MCF 10A (cell line): ENCODE measurements at regions not wholly inside any gene's neighbourhood (a gene's known extent, or its start where the extent isn't known, plus 50 kb on each side); places are given as distances from the start of the nearest gene placed in this dataset.

Experiments
- BruUV-seq: library from RNA; stranded (reverse); fragments of 400-500 nt; replicated peaks from 2 replicates; lab custom pipeline; 2021; lab: Mats Ljungman, UMichigan
- CTCF ChIA-PET: fragments of 300-600 bp; sonication (Branson Sonifier 250); formaldehyde crosslinking; extraction: SDS; loops from one replicate; lab custom pipeline; 2021; ENCODE audit warnings: antibody characterized with exemption, inconsistent platforms; lab: Yijun Ruan, JAX
- POLR2A ChIA-PET: fragments of 300-600, 350-650 bp; sonication (Branson Sonifier 250); formaldehyde crosslinking; extraction: SDS; loops from one replicate; lab custom pipeline; 2020; ENCODE audit warnings: antibody characterized with exemption, inconsistent platforms; lab: Yijun Ruan, JAX
- DNase-seq: peaks from one replicate; pipeline ENCODE4 v3.0.0-alpha.2; 2018; ENCODE audit not compliant: unreplicated experiment
- H3K27ac Mint-ChIP-seq: one replicate; pipeline ENCODE4 v1.8.0; 2022; ENCODE audit warnings: mild to moderate bottlenecking, low read depth, mixed read lengths; ENCODE audit not compliant: unreplicated experiment
- H3K27me3 Mint-ChIP-seq: one replicate; pipeline ENCODE4 v1.8.0; 2022; ENCODE audit warnings: mixed read lengths; ENCODE audit not compliant: insufficient read depth, unreplicated experiment
- H3K36me3 Mint-ChIP-seq: one replicate; pipeline ENCODE4 v1.8.0; 2022; ENCODE audit warnings: mild to moderate bottlenecking, moderate library complexity, mixed read lengths; ENCODE audit not compliant: insufficient read depth, unreplicated experiment
- H3K4me1 Mint-ChIP-seq: one replicate; pipeline ENCODE4 v1.8.0; 2022; ENCODE audit warnings: mixed read lengths; ENCODE audit not compliant: insufficient read depth, unreplicated experiment
- H3K4me3 Mint-ChIP-seq: one replicate; pipeline ENCODE4 v1.8.0; 2022; ENCODE audit warnings: mild to moderate bottlenecking, moderate library complexity, mixed read lengths; ENCODE audit not compliant: unreplicated experiment
- H3K9me3 Mint-ChIP-seq: one replicate; pipeline ENCODE4 v1.8.0; 2022; ENCODE audit warnings: mixed read lengths; ENCODE audit not compliant: unreplicated experiment
- intact Hi-C: fragments of 100-400 bp; cut with micrococcal nuclease; formaldehyde crosslinking; loops from 2 replicates; pipeline ENCODE4 v1.14.1; 2022
- TF ChIP-seq, protein P1 (sequence below): fragments of 200-600 bp; IDR thresholded peaks from one replicate; pipeline ENCODE4 v1.8.0; 2022; ENCODE audit warnings: antibody characterized with exemption, mild to moderate bottlenecking; ENCODE audit not compliant: unreplicated experiment

DNA sequence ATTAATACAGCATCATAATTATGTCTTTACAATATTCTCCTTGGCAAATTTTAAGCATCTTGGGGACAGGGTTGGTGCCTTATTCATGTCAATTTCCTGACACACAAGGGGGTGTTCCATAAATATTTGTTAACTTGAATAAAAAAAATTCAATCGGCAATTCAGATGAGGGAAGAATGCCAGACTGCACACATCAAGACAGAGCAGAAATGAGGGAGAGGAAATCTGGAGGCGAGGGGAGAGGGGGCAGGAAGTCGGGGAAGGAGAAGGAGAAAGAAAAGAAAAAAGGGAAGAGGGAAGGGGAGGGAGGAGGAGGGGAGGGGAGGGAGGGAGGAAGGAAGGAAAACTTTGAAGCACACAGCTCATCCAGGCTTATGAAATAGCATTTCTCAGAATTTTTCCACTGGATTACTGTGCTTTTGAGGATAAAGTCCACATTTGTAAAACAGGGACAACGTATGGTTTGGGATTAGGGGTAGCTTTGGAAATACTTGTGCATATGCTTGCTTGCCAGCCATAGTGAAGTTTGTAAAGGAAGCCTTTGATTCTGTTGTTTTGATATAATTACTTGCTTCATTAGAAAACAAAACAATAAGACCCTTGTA lies 362.1 kb downstream of the SAMD5 start:
- no peak for DNase-seq
- no TSS peak for BruUV-seq
- TF ChIP-seq, protein P1, sequence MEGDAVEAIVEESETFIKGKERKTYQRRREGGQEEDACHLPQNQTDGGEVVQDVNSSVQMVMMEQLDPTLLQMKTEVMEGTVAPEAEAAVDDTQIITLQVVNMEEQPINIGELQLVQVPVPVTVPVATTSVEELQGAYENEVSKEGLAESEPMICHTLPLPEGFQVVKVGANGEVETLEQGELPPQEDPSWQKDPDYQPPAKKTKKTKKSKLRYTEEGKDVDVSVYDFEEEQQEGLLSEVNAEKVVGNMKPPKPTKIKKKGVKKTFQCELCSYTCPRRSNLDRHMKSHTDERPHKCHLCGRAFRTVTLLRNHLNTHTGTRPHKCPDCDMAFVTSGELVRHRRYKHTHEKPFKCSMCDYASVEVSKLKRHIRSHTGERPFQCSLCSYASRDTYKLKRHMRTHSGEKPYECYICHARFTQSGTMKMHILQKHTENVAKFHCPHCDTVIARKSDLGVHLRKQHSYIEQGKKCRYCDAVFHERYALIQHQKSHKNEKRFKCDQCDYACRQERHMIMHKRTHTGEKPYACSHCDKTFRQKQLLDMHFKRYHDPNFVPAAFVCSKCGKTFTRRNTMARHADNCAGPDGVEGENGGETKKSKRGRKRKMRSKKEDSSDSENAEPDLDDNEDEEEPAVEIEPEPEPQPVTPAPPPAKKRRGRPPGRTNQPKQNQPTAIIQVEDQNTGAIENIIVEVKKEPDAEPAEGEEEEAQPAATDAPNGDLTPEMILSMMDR: no peak
- Mint-ChIP-seq H3K4me3 (no peak overlapping the region), H3K4me1 (no peaks in the 10 kb centered on the region), H3K27me3 (no peaks in the 10 kb centered on the region), H3K36me3 (no peaks in the 10 kb centered on the region), H3K27ac (no peak overlapping the region), H3K9me3 (no peaks in the 10 kb centered on the region)
- CTCF ChIA-PET: no interaction called here
- intact Hi-C loops: no loop called here
- POLR2A ChIA-PET: no interaction called here

DNA sequence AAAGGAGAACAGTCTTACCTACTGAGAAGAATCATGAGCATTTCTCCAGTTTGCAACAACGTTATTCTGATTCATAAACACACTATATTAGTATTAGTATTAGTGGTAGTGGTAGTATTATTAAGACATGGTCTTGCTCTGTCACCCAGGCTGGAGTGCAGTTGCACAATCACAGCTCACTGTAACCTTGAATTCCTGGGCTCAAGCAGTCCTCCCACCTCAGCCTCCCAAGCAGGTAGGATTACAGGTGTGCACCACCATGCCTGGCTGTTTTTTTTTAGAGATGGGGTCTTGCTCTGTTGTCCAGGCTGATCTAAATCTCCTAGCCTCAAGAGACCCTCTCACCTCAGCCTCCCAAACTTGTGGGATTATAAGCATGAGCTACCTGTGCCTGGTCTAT lies 363.5 kb downstream of the SAMD5 start:
- H3K27me3 Mint-ChIP-seq: no peaks in the 10 kb centered on the region
- TF ChIP-seq, protein P1: no peak
- BruUV-seq: no TSS peak
- DNase-seq: no peak
- intact Hi-C loops: no loop called here
- no peaks in the 10 kb centered on the region for H3K4me1 Mint-ChIP-seq
- no peak overlapping the region for H3K27ac Mint-ChIP-seq
- POLR2A ChIA-PET: no interaction called here
- CTCF ChIA-PET: no interaction called here
- no peak overlapping the region for H3K4me3 Mint-ChIP-seq
- H3K9me3 Mint-ChIP-seq: no peaks in the 10 kb centered on the region
- H3K36me3 Mint-ChIP-seq: no peaks in the 10 kb centered on the region

DNA sequence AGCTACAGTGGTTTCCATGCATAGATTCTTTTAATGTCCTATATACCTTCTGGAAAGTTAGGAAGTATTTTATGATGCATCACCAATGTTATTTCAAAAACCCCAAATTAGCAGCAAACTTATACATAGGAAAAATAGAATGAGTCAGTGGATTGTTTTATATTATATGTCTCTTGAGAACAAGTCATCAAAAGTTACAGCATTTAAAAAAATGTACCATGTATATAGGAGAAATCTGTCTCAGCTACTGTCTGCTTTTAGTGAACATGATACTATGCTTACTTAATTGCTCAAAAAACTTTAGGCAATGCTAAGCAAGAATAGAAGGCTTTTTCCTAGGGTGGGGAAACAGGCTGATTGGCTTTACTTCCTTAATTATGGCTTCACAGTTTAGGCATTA lies 365.3 kb downstream of the SAMD5 start:
- no peaks in the 10 kb centered on the region for H3K4me1 Mint-ChIP-seq
- intact Hi-C loops: no loop called here
- no peaks in the 10 kb centered on the region for H3K36me3 Mint-ChIP-seq
- ChIA-PET CTCF (no interaction called here), POLR2A (interaction anchor here (1.4 kb wide), 1 partner anchor 34 kb away, joined by 3 read pairs; no protein-coding TSS in a partner anchor)
- no peak overlapping the region for H3K4me3 Mint-ChIP-seq
- H3K27me3 Mint-ChIP-seq: no peaks in the 10 kb centered on the region
- TF ChIP-seq, protein P1: no peak
- no TSS peak for BruUV-seq
- no peaks in the 10 kb centered on the region for H3K9me3 Mint-ChIP-seq
- H3K27ac Mint-ChIP-seq: no peak overlapping the region
- DNase-seq: no peak

DNA sequence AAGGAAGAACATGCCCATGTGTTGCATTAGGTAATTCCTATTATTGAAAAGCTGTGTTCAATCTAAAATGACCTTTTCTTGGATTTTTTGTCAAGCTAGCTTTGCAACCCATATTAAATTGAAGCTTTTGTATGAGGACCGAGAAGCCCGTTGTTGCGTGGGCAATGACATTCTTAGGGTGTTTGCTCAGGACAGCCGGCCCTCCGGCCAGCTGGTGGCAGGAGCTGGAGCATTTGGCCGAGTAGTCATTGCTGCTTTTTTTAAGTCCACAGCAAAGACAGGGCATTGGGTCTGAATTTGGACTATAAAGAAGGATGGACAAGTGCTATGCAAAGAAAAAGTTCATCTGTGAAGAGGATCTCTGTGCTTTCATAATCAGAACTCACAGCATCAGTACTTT lies 365.8 kb downstream of the SAMD5 start:
- no peaks in the 10 kb centered on the region for H3K36me3 Mint-ChIP-seq
- TF ChIP-seq, protein P1: no peak
- no peak for DNase-seq
- H3K4me3 Mint-ChIP-seq: no peak overlapping the region
- CTCF ChIA-PET: no interaction called here
- H3K27ac Mint-ChIP-seq: no peak overlapping the region
- POLR2A ChIA-PET: interaction anchor here (1.4 kb wide), 1 partner anchor 34 kb away, joined by 3 read pairs; no protein-coding TSS in a partner anchor
- H3K27me3 Mint-ChIP-seq: no peaks in the 10 kb centered on the region
- no peaks in the 10 kb centered on the region for H3K4me1 Mint-ChIP-seq
- intact Hi-C loops: no loop called here
- H3K9me3 Mint-ChIP-seq: no peaks in the 10 kb centered on the region
- no TSS peak for BruUV-seq
